Stimulated activated effector memory CD8-positive, alpha-beta T cell treated with anti-CD3 and anti-CD28 coated beads, Interleukin-12 subunit alpha, Interleukin-12 subunit beta, amount 100 ng/mL, for 72 hours (primary cell): ENCODE measurements at regions not wholly inside any gene's neighbourhood (a gene's known extent, or its start where the extent isn't known, plus 50 kb on each side); places are given as distances from the start of the nearest gene placed in this dataset.
"Not testable (repeated sequence)": the region's sequence is repeated elsewhere in the genome, so short reads cannot be mapped to it uniquely, and the experiment has no call there.

Experiments
- ATAC-seq: fragments of 150-1000 bp; cut with Tn5 transposase; 2 replicates; pipeline ENCODE4 v1.10.0; 2021
- DNase-seq, 2 donors: peaks; one replicate each; pipeline ENCODE4 v3.0.0; 2021 to 2022; ENCODE audit warnings: low spot score in 2 of 2
- H3K27ac Mint-ChIP-seq: one replicate; pipeline ENCODE4 v1.8.0; 2022; ENCODE audit warnings: mild to moderate bottlenecking, mixed read lengths
- H3K36me3 Mint-ChIP-seq: one replicate; pipeline ENCODE4 v1.8.0; 2022; ENCODE audit warnings: mild to moderate bottlenecking, mixed read lengths
- H3K4me1 Mint-ChIP-seq: one replicate; pipeline ENCODE4 v1.8.0; 2022; ENCODE audit warnings: mixed read lengths
- H3K4me3 Mint-ChIP-seq: one replicate; pipeline ENCODE4 v1.8.0; 2022; ENCODE audit warnings: mild to moderate bottlenecking, mixed read lengths
- H3K9me3 Mint-ChIP-seq: one replicate; pipeline ENCODE4 v1.8.0; 2022; ENCODE audit warnings: mixed read lengths

GRCh38 chr6:74749211-74750147 lies 456.4 kb downstream of the COL12A1 start:
- ATAC-seq (no peak), DNase-seq (no peak)
- H3K27ac Mint-ChIP-seq, result no peak overlapping the region
- peaks cover 11% of the 10 kb centered on the region for H3K9me3 Mint-ChIP-seq
- no peaks in the 10 kb centered on the region for H3K36me3 Mint-ChIP-seq
- H3K4me1 Mint-ChIP-seq, result no peaks in the 10 kb centered on the region
- no peak overlapping the region for H3K4me3 Mint-ChIP-seq

DNA sequence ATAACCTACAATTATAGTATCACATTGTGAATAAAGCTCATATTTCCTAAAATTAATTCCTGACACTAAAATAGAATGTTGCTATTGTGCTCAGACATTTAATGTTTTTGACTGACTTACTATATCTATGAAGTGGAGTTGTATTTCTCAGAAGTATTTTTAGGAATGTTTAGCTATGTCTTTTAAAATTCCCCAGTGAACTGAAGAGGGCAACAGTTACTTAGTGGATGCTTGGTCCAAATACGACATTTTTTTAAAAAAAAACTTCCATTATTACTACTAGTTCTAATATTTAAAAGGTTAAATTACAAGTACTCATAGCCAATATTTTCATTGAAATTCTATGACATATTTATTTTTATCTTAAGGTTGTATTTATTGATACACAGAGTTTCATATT lies 460.2 kb downstream of the COL12A1 start:
- Mint-ChIP-seq H3K36me3 (no peaks in the 10 kb centered on the region), H3K4me3 (no peak overlapping the region), H3K27ac (no peak overlapping the region), H3K9me3 (peaks cover 10% of the 10 kb centered on the region), H3K4me1 (no peaks in the 10 kb centered on the region)
- ATAC-seq, result no peak
- DNase-seq, result no peak

- DNase-seq (no peak), ATAC-seq (no peak)
- Mint-ChIP-seq H3K27ac (no peak overlapping the region), H3K9me3 (peaks cover 12% of the 10 kb centered on the region), H3K4me3 (no peak overlapping the region), H3K36me3 (no peaks in the 10 kb centered on the region), H3K4me1 (no peaks in the 10 kb centered on the region)
Measured at GRCh38 chr6:74742793-74743508, 462.9 kb downstream of the COL12A1 start.

DNA sequence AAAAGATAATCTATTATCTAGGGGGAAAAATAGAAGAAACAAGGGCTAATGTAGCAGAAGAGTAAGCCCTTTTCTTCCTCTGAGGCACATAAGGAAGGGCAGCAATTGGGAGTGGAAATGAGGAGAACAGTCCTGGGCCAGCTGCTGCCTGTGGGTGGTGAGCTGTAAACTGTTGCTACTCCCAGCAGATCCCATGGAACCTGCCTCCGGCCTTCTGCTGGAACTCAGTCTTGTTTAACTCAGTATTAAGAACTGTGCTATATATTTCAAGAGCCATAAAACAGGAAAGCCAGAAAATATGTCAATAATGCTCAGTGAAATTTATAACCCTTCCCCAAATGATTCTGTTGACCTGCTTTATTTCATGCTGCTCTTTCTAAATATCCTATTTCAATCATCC lies 464.2 kb downstream of the COL12A1 start:
- H3K4me1 Mint-ChIP-seq, result no peaks in the 10 kb centered on the region
- ATAC-seq, result no peak
- DNase-seq, result no peak
- H3K9me3 Mint-ChIP-seq, result peaks cover 9% of the 10 kb centered on the region
- no peak overlapping the region for H3K27ac Mint-ChIP-seq
- no peaks in the 10 kb centered on the region for H3K36me3 Mint-ChIP-seq
- no peak overlapping the region for H3K4me3 Mint-ChIP-seq

- H3K27ac Mint-ChIP-seq, result no peak overlapping the region
- DNase-seq (no peak), ATAC-seq (no peak)
- no peaks in the 10 kb centered on the region for H3K36me3 Mint-ChIP-seq
- peaks cover 10% of the 10 kb centered on the region for H3K9me3 Mint-ChIP-seq
- H3K4me1 Mint-ChIP-seq, result no peaks in the 10 kb centered on the region
- no peak overlapping the region for H3K4me3 Mint-ChIP-seq
Measured at GRCh38 chr6:74735304-74735703, 470.5 kb downstream of the COL12A1 start.

DNA sequence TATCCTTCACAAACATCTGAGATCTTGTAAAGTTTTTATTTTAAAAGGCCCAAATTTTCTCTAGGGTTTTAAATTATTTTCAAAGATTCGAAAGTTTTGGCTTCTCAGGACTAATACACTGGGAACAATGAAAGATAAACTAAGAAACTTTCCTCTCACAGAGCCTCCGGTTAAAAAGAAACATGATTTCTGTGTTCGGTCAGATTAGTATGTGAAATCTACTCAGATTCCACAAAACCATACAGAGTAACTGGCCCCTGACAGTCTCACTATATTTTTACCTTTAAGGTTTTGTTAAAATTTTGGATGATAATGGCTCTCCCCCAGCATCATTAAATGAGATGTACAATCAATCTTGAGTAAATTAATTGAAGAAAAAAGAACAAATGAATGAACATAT lies 471.0 kb downstream of the COL12A1 start:
- ATAC-seq (no peak), DNase-seq (no peak)
- Mint-ChIP-seq H3K9me3 (peaks cover 12% of the 10 kb centered on the region), H3K36me3 (no peaks in the 10 kb centered on the region), H3K4me3 (no peak overlapping the region), H3K27ac (no peak overlapping the region), H3K4me1 (no peaks in the 10 kb centered on the region)

GRCh38 chr6:74733830-74734620 lies 471.8 kb downstream of the COL12A1 start:
- no peaks in the 10 kb centered on the region for H3K4me1 Mint-ChIP-seq
- no peak for DNase-seq
- H3K4me3 Mint-ChIP-seq, result no peak overlapping the region
- no peaks in the 10 kb centered on the region for H3K36me3 Mint-ChIP-seq
- H3K27ac Mint-ChIP-seq, result no peak overlapping the region
- peaks cover 10% of the 10 kb centered on the region for H3K9me3 Mint-ChIP-seq
- no peak for ATAC-seq

- no peaks in the 10 kb centered on the region for H3K36me3 Mint-ChIP-seq
- no peak overlapping the region for H3K27ac Mint-ChIP-seq
- no peak overlapping the region for H3K4me3 Mint-ChIP-seq
- DNase-seq, result no peak
- peaks cover 10% of the 10 kb centered on the region for H3K9me3 Mint-ChIP-seq
- no peaks in the 10 kb centered on the region for H3K4me1 Mint-ChIP-seq
- ATAC-seq, result no peak
Measured at GRCh38 chr6:74731931-74732330, 473.9 kb downstream of the COL12A1 start.

GRCh38 chr6:74731204-74731603 lies 474.6 kb downstream of the COL12A1 start:
- DNase-seq (no peak), ATAC-seq (no peak)
- no peak overlapping the region for H3K4me3 Mint-ChIP-seq
- H3K27ac Mint-ChIP-seq, result no peak overlapping the region
- H3K4me1 Mint-ChIP-seq, result no peaks in the 10 kb centered on the region
- no peaks in the 10 kb centered on the region for H3K36me3 Mint-ChIP-seq
- H3K9me3 Mint-ChIP-seq, result peaks cover 12% of the 10 kb centered on the region

GRCh38 chr6:74720923-74721322 lies 484.9 kb downstream of the COL12A1 start:
- H3K4me3 Mint-ChIP-seq, result no peak overlapping the region
- ATAC-seq (no peak), DNase-seq (no peak)
- no peaks in the 10 kb centered on the region for H3K36me3 Mint-ChIP-seq
- peaks cover 15% of the 10 kb centered on the region for H3K9me3 Mint-ChIP-seq
- H3K4me1 Mint-ChIP-seq, result no peaks in the 10 kb centered on the region
- H3K27ac Mint-ChIP-seq, result no peak overlapping the region

- no peak for DNase-seq
- ATAC-seq, result no peak
- H3K4me3 Mint-ChIP-seq, result no peak overlapping the region
- no peaks in the 10 kb centered on the region for H3K4me1 Mint-ChIP-seq
- peaks cover 24% of the 10 kb centered on the region for H3K9me3 Mint-ChIP-seq
- H3K27ac Mint-ChIP-seq, result no peak overlapping the region
- H3K36me3 Mint-ChIP-seq, result no peaks in the 10 kb centered on the region
Measured at GRCh38 chr6:74717591-74717990, 488.3 kb downstream of the COL12A1 start.

DNA sequence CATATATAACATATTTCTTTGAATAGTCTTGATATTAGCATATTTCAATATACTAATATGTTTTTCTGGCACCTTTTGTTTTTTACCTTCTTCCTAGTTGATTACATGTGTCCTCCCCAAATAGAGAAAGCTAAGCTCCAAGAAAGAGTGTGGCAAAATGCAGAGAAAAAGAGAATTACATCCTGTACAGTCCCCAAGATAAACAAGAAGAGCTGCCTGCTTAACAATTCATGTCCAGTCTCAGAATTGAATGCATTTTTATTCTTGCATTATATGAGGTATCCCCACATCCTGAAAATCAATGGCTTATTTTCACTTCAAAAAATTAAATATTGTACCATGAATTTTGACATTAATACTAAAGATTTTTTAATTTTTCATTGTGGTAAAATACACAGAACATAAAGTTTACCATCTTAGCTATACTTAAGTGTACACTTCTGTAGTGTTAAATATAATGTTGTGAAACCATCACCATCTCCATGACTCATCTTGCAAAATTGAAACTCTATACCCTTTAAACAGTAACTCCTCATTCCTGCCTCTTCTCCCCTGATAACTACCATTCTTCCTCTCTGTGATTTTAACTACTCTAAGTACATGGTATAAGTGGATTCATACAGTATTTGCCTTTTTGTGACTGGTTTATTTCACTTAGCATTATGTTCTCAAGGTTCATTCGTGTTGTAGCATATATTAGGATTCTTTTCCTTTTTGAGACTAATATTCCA lies 490.3 kb downstream of the COL12A1 start:
- Mint-ChIP-seq H3K9me3 (peaks cover 20% of the 10 kb centered on the region), H3K4me1 (no peaks in the 10 kb centered on the region), H3K36me3 (no peaks in the 10 kb centered on the region), H3K27ac (no peak overlapping the region), H3K4me3 (no peak overlapping the region)
- ATAC-seq, result no peak
- DNase-seq, result no peak

- Mint-ChIP-seq H3K36me3 (no peaks in the 10 kb centered on the region), H3K27ac (no peak overlapping the region), H3K4me1 (no peaks in the 10 kb centered on the region), H3K9me3 (peaks cover 16% of the 10 kb centered on the region), H3K4me3 (no peak overlapping the region)
- ATAC-seq, result no peak
- DNase-seq, result no peak
Measured at GRCh38 chr6:74713941-74714340, 491.9 kb downstream of the COL12A1 start.

GRCh38 chr6:74705451-74705850 lies 500.4 kb downstream of the COL12A1 start:
- Mint-ChIP-seq H3K9me3 (peaks cover 10% of the 10 kb centered on the region), H3K4me3 (no peak overlapping the region), H3K27ac (no peak overlapping the region), H3K36me3 (no peaks in the 10 kb centered on the region), H3K4me1 (no peaks in the 10 kb centered on the region)
- no peak for DNase-seq
- ATAC-seq, result no peak

DNA sequence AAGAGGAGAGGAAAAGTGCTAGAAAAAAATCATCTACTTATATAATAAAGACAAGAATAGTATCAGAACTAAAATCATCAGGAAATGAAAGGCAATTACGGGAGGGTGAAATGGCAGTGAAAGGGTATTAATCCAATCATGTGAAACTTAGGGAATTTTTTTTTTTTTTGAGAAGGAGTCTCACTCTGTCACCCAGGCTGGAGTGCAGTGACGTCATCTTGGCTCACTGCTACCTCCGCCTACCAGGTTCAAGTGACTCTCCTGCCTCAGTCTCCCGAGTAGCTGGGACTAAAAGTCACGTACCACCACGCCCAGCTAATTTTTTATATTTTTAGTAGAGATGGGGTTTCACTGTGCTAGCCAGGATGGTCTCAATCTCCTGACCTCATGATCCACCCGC lies 501.3 kb downstream of the COL12A1 start:
- H3K4me1 Mint-ChIP-seq, H3K9me3 Mint-ChIP-seq, ATAC-seq, H3K27ac Mint-ChIP-seq, DNase-seq, H3K4me3 Mint-ChIP-seq, H3K36me3 Mint-ChIP-seq: not testable (repeated sequence)
